GM19395 (cell line): ENCODE measurements at regions not wholly inside any gene's neighbourhood (a gene's known extent, or its start where the extent isn't known, plus 50 kb on each side); places are given as distances from the start of the nearest gene placed in this dataset.
"Not testable (repeated sequence)": the region's sequence is repeated elsewhere in the genome, so short reads cannot be mapped to it uniquely, and the experiment has no call there.

ENCODE experiments used
- ATAC-seq: cut with Tn5 transposase; IDR thresholded peaks from one replicate; pipeline ENCODE4 v1.9.1; 2021; ENCODE audit warnings: mild to moderate bottlenecking, moderate library complexity; ENCODE audit not compliant: unreplicated experiment

DNA sequence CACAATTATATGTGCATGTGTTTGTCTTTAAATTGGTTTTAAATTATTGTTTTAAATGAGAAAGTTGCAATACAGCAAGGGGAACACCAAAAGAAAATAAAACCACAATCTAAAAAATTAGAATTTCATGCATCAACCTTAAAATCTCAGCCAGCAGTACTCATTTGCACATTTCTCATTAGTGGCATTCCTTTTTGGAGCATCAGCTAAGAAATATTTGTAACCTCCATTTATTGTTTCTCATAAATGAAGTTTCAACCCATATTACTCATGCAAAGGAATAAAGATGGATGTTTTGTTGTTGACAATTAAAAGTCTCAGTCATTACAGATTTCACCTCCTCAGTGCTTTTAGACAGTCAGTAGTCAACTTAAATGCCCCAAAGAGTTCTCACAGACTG is 160.1 kb downstream of the TBX15 start:
- no peak for ATAC-seq

DNA sequence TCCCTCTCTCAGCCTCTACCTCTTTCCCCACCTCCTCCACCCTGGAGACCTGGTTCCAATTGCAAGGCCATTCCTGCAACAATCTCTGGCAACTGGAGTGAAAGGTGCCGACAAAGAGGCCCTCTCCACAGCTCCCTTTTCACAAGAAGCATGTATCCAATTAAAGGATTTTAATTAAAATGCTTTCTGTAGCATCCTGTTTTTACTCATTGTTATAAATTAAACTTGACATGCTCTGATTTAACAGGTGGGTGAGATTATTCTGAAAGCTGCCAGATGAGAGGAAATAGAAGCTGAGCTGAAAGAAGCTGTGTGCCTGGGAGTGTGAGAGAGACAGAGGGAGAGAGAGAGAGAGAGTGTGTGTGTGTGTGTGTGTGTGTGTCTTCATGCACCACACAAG is 160.5 kb downstream of the TBX15 start:
- ATAC-seq: no peak

DNA sequence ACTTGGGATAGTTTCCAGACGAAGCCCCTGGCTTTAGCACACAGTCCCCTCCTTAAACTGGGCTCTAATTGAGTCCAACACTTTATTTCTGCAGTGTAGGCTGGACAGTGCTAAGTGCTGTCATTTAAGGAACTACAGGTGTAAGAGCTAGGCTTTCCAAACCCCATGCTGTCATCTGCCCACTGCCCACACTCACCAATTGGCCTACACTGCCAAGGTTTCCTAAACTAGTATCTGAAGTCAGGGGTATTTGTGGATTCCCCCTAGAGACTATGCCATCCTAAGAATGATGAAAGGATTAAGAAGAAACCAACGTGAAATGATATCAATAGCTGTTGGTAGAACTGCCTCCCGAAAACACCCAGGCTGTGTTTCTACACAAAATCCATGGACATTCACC is 160.9 kb downstream of the TBX15 start:
- ATAC-seq: no peak

DNA sequence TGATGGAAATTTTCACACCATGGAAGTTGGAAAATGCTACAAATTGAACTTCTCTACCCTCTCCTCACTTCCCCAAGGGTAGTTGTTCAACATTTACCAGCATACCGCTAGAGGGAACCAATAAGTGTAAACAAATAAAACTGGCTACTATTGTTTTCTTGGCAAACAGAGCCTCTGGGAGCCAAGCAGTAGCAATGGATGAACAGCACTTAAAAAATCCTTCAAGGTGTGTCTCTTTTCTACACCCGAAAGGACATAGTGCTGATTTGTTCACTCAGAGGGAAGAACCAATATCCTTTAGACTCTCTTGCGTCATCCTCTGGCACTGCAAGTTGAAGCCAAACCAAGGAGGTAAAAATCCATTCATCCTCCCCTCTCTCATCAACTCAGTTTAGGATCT is 161.5 kb downstream of the TBX15 start:
- no peak for ATAC-seq

DNA sequence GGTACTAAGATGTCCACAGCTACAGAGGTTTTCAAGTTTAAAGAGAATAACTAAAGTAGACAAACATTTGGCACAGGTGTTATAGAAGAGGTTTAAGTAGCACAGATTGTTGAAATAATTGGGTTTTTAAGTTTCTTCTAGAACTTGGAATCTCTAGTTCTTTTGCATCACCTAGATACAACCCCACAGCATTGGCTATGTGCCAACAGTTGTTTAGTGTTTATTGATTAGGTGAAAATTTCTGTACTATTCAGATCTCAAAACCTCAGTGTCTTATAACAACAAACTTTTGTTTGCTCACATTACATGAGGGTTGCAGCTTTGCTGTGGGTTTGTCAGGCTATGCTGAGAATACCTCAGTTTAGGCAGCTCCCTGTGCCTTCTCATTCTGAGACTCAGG is 162.5 kb downstream of the TBX15 start:
- ATAC-seq: no peak

DNA sequence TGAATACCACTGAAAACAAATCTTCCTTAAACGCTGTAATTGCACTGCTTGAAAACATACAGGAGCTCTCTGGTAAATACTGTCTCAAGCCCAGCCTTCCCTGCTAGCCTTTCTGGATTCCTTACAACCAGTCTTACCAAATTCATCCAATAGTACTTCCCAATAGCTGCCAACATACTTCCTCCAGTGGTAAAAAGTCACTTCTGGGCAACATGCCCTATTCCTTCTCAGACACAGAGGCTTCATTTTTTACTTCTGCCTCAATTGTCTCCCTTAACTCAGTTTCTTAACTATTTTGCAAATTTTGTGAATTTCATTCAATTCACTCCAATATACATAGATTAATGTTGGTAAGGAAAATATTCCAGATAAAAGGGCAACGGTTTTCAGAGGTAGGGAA is 166.3 kb downstream of the TBX15 start:
- no peak for ATAC-seq

DNA sequence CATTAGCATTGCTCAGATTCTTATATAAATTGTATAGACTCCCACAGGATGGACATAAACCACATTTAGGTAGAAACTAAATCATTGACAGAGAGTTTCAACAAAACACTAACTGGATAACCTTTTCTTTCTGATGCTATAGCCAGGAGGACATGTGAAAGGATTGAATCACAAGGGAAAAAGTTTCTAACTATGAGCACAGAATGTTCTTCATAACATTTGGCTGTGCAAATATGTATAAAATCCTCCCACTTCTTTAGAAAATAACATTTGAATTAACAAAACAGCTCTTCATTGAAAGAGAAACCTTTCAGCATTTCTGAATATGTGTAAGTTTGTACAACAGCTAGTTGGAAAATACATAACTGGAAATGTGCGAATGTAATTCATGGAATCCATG is 167.3 kb downstream of the TBX15 start:
- ATAC-seq: no peak

DNA sequence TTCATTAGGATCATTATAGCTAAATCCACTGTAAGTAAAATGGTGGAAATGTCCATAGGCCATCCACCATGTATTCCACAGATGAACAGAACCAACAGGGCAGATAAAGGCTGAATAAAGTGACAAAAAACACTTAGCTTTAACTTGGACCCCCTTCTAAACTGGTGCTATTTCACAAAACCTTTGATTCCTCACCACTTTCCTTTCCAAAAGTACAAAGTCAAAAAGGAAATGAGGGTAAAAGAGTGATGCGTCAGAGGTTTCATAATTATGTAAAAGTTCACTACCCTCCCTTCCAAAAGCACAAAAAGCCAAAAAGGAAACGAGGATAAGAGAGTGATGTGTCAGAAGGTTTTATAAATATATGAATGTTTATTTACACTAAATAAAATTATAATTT is 172.2 kb downstream of the TBX15 start:
- no peak for ATAC-seq

DNA sequence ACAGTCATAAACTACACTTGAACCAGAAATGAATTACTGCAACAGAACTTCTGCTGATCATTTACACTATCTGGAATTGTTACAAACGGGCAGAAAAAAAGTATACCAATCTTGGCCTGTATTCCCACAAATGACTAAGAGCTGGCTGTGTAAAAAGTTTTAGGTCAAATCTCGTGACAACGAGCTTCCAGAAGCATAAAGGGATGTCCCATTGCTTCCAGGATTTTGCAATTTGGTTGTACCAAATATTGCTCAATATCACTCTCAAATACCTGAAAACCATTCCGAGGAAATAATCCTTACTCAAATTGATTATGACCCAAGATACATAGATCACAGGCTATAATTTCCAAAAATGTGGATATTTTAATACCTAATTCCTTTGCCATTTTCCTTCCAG is 175.6 kb downstream of the TBX15 start:
- ATAC-seq: no peak

DNA sequence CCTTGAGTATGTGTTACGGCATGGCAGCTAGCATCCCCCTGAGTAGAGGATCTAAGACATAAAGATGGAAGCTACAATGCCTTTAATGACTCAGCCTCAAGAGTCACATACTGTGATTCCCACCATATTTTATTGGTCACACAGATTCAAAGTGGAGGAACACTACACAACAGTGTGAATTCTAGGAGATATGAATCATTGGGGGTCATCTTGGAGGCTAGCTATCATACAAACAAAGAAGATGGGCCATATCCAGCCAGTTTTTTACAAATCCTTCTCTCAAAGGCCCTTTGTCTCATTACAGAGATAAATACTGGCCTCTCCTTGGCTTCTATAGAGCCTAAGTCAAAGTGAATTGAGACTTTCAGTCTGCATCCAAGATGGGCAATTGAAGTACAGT is 177.0 kb downstream of the TBX15 start:
- ATAC-seq: no peak

DNA sequence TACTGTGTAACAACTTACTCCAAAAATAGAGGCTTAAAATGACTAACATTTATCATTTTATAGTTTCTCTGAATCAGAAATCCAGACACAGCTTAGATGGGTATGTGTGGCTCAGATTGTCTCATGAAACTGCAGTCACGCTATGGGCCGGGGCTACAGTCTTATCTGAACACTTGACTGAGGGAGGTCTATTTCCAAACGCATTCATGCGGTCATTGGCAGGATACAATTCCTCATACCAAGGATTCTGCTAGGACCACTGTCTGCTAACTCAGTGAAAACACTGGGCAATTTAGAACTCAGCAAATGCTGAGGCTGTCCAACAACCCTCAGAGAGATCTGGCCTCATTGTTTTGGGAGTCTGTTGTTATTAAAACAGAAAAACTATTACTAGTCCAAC is 178.6 kb downstream of the TBX15 start:
- no peak for ATAC-seq

DNA sequence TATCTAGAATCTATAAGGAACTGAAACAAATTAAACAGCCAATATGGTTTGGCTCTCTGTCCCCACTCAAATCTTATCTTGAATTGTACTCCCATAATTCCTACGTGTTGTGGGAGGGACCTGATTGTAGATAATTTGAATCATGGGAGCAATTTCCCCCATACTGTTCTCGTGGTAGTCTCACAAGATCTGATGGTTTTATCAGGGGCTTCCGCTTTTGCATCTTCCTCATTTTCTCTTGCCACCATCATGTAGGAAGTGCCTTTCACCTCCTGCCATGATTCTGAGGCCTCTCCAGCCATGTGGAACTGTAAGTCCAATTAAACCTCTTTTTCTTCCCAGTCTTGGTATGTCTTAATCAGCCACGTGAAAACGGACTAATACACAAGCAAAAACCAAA is 185.0 kb downstream of the TBX15 start:
- ATAC-seq: not testable (repeated sequence)

DNA sequence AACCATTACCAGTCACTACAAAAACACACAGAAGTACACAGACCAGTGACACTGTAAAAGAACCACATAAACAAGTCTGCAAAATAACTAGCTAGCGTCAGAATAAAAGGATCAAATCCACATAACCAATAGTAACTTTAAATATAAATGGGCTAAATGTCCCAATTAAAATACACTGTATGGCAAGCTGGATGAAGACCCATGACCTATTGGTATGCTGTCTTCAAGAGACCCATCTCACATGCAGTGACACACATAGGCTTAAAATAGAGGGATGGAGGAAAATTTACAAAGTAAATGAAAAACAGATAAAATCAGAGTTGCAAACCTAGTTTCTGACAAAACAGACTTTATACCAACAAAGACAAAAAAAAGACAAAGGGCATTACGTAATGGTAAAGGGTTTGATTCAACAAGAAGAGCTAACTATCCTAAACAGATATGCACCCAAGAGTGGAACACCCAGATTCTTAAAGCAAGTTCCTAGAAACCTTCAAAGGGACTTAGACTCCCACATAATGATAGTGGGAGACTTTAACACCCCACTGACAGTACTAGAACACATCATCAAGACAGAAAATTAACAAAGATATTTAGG is 196.9 kb downstream of the TBX15 start:
- no peak for ATAC-seq

DNA sequence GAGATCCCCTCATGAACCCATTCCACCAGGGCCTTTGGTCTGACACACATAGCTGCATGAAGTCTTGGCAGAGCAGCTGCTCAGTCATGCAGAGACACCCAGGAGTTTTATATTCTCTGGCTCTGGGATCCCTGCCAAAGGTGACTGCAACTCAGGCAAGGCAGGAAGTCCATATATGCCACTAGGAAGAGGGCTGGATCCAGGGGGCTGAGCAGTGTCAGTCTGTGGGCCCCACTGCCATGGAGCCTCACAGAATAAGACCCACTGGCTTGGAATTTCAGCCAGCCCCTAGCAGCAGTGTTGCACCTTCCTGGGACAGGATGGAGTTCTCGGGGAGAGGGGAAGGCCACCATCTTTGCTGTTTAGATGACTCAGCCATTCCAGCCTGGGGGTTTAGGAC is 199.7 kb downstream of the TBX15 start:
- ATAC-seq: no peak

DNA sequence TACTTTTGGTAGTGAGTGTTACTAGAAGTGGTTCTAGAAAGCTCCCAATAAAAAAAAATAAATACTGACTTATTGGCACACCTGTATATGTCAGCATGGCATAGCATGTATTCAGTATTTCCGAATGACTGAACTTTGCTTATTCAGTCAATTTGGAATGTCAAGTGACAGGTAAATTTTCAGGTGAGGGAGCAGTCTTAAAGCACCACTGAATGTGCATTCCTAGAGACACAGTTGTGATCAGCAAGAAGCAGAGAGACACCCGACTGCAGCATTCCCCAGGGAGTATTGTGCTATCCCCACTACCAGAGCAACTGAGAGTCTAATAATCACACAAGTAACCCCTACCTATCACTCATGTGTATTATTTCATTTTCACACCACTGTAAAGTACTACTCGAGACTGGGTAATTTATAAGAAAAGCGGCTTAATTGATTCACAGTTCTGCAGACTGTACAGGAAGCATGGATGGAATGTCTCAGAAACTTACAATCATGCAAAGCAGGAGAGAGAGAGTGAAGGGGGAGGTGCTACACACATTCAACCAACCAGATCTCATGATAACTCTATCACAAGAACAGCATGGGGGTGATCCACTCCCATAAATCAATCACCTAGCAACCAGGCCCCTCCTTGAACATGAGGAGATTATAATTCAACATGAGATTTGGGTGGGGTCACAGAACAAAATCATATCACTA is 201.5 kb downstream of the TBX15 start:
- ATAC-seq: no peak

DNA sequence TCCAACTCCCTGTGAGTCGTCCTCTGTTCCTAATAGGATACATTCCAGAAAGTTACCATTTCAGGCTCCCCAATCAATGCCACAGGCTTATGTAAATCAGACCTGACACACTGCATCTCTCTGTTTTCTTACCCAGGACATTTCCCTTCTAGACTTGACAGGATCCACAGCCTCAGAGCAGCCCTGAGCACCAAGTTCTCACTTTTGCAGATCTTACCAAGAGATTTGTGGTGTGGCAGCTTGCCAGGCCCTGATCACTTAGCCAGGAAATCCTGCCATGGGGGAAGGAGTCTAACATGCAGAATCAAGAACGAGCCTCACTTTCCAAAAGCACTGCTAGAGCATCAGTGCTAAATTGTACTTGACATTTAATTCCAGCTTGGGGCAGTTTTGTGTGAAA is 202.9 kb downstream of the TBX15 start:
- ATAC-seq: no peak

DNA sequence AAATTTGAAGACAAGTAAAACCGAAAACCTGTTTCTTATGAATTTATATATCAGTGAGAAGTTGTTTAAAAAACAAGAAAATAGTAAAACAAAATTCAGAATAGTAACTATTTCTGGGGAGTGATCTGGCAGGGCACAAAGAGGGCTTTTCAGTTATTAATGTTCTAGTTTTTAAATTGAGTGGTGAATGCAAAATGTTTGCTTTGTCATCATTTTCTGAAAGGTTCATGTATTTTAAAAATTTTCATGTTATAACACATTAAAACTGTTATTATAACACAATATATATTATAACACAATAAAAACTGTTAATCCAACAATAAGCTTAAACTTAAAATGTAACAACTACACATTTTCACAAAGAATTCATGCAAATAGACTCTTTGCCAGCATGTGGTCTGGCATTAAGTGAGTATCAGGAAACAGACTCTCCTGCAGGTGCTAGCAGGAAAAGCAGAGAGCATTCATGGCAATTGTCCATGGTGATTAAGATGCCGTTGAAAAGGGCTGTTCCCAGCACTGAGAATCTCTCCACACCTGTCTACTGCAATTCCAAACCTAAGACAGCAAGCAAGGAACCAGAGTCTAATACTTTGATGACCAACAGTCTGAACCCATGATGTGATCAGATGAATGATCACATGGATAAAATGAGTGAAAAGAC is 204.9 kb downstream of the TBX15 start:
- no peak for ATAC-seq

DNA sequence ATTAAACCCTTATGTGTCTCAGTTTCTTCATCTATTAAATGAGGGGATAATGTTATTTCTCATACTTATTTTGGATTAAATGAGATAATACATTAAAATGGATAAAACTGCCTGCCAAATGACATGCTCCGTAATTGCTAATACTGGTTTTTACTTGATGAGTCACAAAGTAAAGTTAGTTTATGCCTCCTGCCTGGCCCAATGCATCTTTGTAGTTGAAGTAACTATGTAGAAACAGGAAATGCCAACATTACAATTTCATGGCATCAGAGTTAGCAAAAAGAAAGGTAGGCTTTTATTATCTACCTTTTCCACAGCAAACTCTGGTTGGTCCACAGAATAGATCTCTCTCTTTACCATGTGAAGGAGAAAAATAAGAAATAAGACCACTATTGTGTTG is 214.5 kb downstream of the TBX15 start:
- ATAC-seq: no peak

DNA sequence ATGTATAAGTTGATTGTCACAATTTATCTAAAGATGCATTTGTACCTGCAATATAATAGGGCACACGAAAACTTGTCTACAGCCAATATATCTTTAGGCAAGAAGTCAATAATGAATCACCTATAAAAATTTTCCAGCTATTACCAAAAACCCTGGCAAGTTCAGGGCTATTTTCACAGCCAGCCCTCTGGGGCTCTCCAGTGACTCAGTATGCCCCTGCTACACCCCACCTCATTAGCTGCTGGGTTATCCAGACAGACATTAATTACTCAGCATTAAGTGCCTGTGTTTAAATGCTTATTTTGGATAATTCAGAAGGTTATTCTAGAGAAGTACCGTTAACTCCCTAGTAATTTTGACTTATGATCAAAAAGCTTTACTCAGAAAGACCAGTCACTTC is 220.2 kb downstream of the TBX15 start:
- ATAC-seq: no peak

DNA sequence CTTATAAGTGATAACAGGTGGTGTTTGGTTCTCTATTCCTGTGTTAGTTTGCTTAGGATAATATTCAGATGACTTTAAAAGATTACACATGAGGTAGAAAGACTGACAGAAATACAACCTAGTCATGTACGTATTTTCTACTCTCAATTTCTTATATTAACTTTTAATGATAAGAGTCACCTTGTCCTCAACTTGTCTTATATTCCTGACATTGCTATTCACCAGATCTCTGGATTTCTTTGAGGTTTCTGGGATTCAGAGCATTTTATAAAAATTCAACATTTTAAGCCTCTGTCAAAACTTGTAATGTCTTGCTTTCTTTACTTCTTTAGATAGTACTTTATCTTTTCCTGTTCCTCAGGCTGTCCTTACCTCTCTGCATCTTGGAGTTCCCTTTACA is 234.2 kb downstream of the TBX15 start:
- ATAC-seq: no peak

DNA sequence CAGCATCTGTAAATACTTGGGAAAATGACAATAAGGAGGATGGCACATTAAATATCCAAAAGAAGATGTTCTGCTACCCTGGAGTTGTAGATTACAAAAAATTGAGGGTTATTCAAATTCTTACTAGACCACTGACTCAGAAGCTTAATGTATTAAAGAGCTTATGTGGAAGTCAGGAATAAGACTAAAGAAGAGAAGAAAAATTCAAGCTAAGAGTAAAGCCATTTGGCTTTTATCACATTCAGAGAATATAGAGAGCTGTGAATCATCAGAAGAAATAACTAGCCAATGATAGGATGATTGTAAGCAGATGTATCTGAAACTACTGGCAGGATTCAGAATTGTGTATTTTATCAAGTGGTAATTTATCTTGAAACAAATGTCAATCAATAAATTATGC is 237.0 kb downstream of the TBX15 start:
- no peak for ATAC-seq

DNA sequence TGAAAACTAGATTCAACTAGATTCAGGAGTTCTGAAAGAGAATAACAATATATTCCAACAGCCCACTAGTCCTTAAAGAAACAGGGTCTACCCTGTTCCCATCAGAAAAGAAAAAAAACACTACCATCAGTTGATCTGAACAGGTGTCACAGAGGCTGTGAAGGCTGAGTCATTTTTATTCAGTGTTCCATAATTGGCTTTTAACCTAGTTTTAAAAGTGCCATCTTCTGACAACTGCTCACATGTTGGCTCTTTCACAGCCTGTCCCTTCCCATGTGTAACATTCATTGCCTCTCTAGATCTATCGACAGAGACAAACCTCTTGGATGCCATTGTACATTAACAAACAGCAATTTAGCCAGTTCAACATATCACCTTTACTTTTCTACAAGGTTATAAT is 243.7 kb downstream of the TBX15 start:
- no peak for ATAC-seq

DNA sequence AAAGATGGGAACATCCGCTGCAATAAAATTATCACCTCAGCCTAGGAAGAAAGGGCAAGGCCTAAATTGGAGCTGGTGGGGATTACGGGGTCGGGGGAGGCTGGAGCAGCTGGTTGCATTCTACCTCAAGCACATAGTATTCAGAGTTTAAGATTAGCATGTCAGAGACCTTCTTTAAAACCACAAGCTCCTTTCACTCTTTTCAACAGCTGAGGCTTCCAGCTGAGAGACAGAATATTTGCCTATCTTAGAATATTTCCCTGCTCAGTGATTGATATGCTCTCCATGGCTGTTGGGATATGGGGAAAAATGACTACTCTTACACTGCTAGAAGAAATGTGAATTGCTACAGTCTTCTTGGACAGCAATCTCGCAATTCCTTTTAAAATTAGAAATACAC is 248.6 kb downstream of the TBX15 start:
- ATAC-seq: no peak
